ENCODE measurements at regions not wholly inside any gene's neighbourhood (a gene's known extent, or its start where the extent isn't known, plus 50 kb on each side); places are given as distances from the start of the nearest gene placed in this dataset.

DNA sequence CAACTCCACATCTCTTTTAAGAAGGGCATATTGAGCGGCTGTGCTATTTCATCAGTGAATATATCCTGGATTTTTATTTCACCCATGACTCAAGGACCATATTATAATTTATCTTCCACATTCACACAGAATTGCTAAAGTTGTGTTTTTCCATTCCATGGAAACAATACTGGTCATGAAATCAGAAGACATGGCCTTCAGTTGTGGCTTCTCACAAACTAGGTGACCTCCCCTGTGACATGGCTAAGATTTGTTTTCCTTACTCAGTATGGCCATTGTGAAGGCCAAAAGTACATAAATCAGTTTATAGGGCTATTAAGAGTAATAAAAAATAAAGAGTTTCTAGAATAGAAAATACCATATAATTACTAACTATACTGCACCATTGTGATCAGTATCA lies 415.6 kb downstream of the OXSM start:
- no peaks in the 10 kb centered on the region for H3K9me3 Mint-ChIP-seq (ENCODE audit: unreplicated experiment)
- no peak overlapping the region for H3K4me3 Mint-ChIP-seq (ENCODE audit: unreplicated experiment)
- FAIRE-seq (no peak), DNase-seq (ENCODE audit: low read depth) (no peak)
- Histone ChIP-seq H3K36me3 (ENCODE audit: insufficient read depth, low read length) (no peaks in the 10 kb centered on the region), H3K4me2 (ENCODE audit: low read length) (no peak overlapping the region), H3K9ac (ENCODE audit: low read length) (no peak overlapping the region), H2AFZ (ENCODE audit: low read depth, low read length) (no peak overlapping the region), H3K4me3 (ENCODE audit: insufficient read depth, low read depth, low read length) (no peak overlapping the region), H3K27me3 (ENCODE audit: insufficient read depth, low read length) (no peaks in the 10 kb centered on the region), H3K27ac (ENCODE audit: low read depth, low read length) (no peak overlapping the region), H3K4me1 (ENCODE audit: insufficient read depth, low read length) (no peaks in the 10 kb centered on the region), H4K20me1 (ENCODE audit: insufficient read depth, low read length) (no peaks in the 10 kb centered on the region), H3K79me2 (ENCODE audit: insufficient read depth, low read length) (no peaks in the 10 kb centered on the region), H3K9me3 (ENCODE audit: insufficient read depth, low read depth, low read length) (no peaks in the 10 kb centered on the region)
- no peaks in the 10 kb centered on the region for H3K4me1 Mint-ChIP-seq (ENCODE audit: low read depth, unreplicated experiment)
- no peak overlapping the region for H3K27ac Mint-ChIP-seq (ENCODE audit: unreplicated experiment)
- no peaks in the 10 kb centered on the region for H3K36me3 Mint-ChIP-seq (ENCODE audit: low read depth, unreplicated experiment)
- H3K27me3 Mint-ChIP-seq (ENCODE audit: low read depth, unreplicated experiment), result no peaks in the 10 kb centered on the region
- no peak for TF ChIP-seq EZH2 (IDR thresholded peaks at IDR 0.05; ENCODE audit: insufficient read depth, low read length)
- TF ChIP-seq, protein P1, sequence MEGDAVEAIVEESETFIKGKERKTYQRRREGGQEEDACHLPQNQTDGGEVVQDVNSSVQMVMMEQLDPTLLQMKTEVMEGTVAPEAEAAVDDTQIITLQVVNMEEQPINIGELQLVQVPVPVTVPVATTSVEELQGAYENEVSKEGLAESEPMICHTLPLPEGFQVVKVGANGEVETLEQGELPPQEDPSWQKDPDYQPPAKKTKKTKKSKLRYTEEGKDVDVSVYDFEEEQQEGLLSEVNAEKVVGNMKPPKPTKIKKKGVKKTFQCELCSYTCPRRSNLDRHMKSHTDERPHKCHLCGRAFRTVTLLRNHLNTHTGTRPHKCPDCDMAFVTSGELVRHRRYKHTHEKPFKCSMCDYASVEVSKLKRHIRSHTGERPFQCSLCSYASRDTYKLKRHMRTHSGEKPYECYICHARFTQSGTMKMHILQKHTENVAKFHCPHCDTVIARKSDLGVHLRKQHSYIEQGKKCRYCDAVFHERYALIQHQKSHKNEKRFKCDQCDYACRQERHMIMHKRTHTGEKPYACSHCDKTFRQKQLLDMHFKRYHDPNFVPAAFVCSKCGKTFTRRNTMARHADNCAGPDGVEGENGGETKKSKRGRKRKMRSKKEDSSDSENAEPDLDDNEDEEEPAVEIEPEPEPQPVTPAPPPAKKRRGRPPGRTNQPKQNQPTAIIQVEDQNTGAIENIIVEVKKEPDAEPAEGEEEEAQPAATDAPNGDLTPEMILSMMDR (IDR thresholded peaks at IDR 0.05; ENCODE audit: insufficient read depth, low read depth, low read length), result no peak

DNA sequence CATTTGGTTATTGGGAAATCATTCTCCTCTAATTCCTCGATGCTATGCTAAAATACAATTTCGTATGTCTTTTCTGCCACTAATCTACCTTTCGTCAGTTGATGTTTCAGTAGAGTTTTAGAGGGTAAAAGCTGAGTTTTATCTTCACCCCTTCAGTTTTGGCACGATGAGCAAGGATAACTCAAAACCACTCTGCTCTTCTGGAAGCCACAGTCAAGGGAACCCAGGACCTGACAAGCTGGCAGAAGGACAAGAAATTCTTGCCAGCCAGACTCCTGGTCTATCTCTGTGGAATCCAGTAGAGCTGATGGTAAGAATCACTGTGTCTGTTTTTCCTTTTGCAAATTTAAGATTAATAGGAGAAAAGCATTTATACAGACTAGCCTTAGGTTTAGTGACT lies 414.4 kb upstream of the LRRC3B start:
- H3K4me1 ChIP-seq (ENCODE audit: insufficient read depth, low read length), result no peaks in the 10 kb centered on the region
- no peak overlapping the region for H3K4me3 ChIP-seq (ENCODE audit: insufficient read depth, low read depth, low read length)
- H3K9me3 Mint-ChIP-seq (ENCODE audit: unreplicated experiment), result peaks cover 3% of the 10 kb centered on the region
- H3K4me3 Mint-ChIP-seq (ENCODE audit: unreplicated experiment), result no peak overlapping the region
- no peak overlapping the region for H3K27ac Mint-ChIP-seq (ENCODE audit: unreplicated experiment)
- DNase-seq (ENCODE audit: low read depth) (no peak), FAIRE-seq (no peak)
- H3K36me3 ChIP-seq (ENCODE audit: insufficient read depth, low read length), result no peaks in the 10 kb centered on the region
- H3K9me3 ChIP-seq (ENCODE audit: insufficient read depth, low read depth, low read length), result no peaks in the 10 kb centered on the region
- no peak overlapping the region for H3K27ac ChIP-seq (ENCODE audit: low read depth, low read length)
- H3K9ac ChIP-seq (ENCODE audit: low read length), result no peak overlapping the region
- H2AFZ ChIP-seq (ENCODE audit: low read depth, low read length), result no peak overlapping the region
- H3K36me3 Mint-ChIP-seq (ENCODE audit: low read depth, unreplicated experiment), result no peaks in the 10 kb centered on the region
- no peaks in the 10 kb centered on the region for H3K79me2 ChIP-seq (ENCODE audit: insufficient read depth, low read length)
- no peaks in the 10 kb centered on the region for H3K4me1 Mint-ChIP-seq (ENCODE audit: low read depth, unreplicated experiment)
- TF ChIP-seq, protein P1 (IDR thresholded peaks at IDR 0.05; ENCODE audit: insufficient read depth, low read depth, low read length), result no peak
- TF ChIP-seq EZH2 (IDR thresholded peaks at IDR 0.05; ENCODE audit: insufficient read depth, low read length), result no peak
- H3K4me2 ChIP-seq (ENCODE audit: low read length), result no peak overlapping the region
- H3K27me3 Mint-ChIP-seq (ENCODE audit: low read depth, unreplicated experiment), result no peaks in the 10 kb centered on the region
- H3K27me3 ChIP-seq (ENCODE audit: insufficient read depth, low read length), result no peaks in the 10 kb centered on the region
- no peaks in the 10 kb centered on the region for H4K20me1 ChIP-seq (ENCODE audit: insufficient read depth, low read length)

- peaks cover 3% of the 10 kb centered on the region for H3K27me3 Mint-ChIP-seq (ENCODE audit: low read depth, unreplicated experiment)
- no peaks in the 10 kb centered on the region for H4K20me1 ChIP-seq (ENCODE audit: insufficient read depth, low read length)
- no peaks in the 10 kb centered on the region for H3K9me3 Mint-ChIP-seq (ENCODE audit: unreplicated experiment)
- H3K27ac Mint-ChIP-seq (ENCODE audit: unreplicated experiment), result no peak overlapping the region
- H3K79me2 ChIP-seq (ENCODE audit: insufficient read depth, low read length), result no peaks in the 10 kb centered on the region
- TF ChIP-seq EZH2 (IDR thresholded peaks at IDR 0.05; ENCODE audit: insufficient read depth, low read length), result no peak
- TF ChIP-seq, protein P1 (IDR thresholded peaks at IDR 0.05; ENCODE audit: insufficient read depth, low read depth, low read length), result no peak
- no peak overlapping the region for H3K4me3 ChIP-seq (ENCODE audit: insufficient read depth, low read depth, low read length)
- no peak overlapping the region for H3K9ac ChIP-seq (ENCODE audit: low read length)
- DNase-seq (ENCODE audit: low read depth) (no peak), FAIRE-seq (no peak)
- no peak overlapping the region for H3K4me2 ChIP-seq (ENCODE audit: low read length)
- no peaks in the 10 kb centered on the region for H3K36me3 Mint-ChIP-seq (ENCODE audit: low read depth, unreplicated experiment)
- H3K4me1 Mint-ChIP-seq (ENCODE audit: low read depth, unreplicated experiment), result no peaks in the 10 kb centered on the region
- H3K27ac ChIP-seq (ENCODE audit: low read depth, low read length), result no peak overlapping the region
- H3K36me3 ChIP-seq (ENCODE audit: insufficient read depth, low read length), result no peaks in the 10 kb centered on the region
- H3K9me3 ChIP-seq (ENCODE audit: insufficient read depth, low read depth, low read length), result no peaks in the 10 kb centered on the region
- no peaks in the 10 kb centered on the region for H3K27me3 ChIP-seq (ENCODE audit: insufficient read depth, low read length)
- no peak overlapping the region for H3K4me3 Mint-ChIP-seq (ENCODE audit: unreplicated experiment)
- H2AFZ ChIP-seq (ENCODE audit: low read depth, low read length), result no peak overlapping the region
- H3K4me1 ChIP-seq (ENCODE audit: insufficient read depth, low read length), result no peaks in the 10 kb centered on the region
Observed at GRCh38 chr3:26229801-26230200, 392.8 kb upstream of the LRRC3B start.

Data from astrocyte (in vitro differentiated cells and primary cell).